ENCODE measurements at regions not wholly inside any gene's neighbourhood (a gene's known extent, or its start where the extent isn't known, plus 50 kb on each side); places are given as distances from the start of the nearest gene placed in this dataset.

DNA sequence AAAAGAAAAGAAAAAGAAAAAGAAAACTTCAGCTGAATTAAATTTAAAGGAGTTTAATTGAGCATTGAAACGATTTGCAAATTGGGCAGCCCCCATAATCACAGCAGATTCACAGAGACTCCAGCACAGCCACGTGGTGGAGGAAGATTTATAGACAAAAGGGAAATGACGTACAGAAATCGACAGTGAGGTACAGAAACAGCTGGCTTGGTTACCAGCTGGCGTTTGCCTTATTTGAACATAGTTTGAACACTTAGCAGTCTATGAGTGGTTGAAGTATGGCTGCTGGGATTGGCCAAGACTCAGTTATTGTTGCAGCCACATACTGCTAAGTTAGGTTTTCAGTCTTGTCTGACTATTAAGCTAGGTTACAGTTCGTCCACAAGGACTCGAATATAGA, 312.2 kb upstream of the SLC14A2 start:
- DNase-seq (no peak), ATAC-seq (ENCODE audit: low read depth) (no peak)
- Histone ChIP-seq H2BK20ac (ENCODE audit: low read depth, low read length) (no peak overlapping the region), H3K18ac (ENCODE audit: low read depth, low read length) (no peak overlapping the region), H4K8ac (ENCODE audit: low read depth in 2 of 2, low read length in 2 of 2) (no peak overlapping the region), H3K27me3 (ENCODE audit: control insufficient read depth, insufficient read depth, low read length) (peaks cover 4% of the 10 kb centered on the region), H4K5ac (ENCODE audit: low read depth, low read length) (no peak overlapping the region), H4K20me1 (ENCODE audit: insufficient read depth, low read length) (no peaks in the 10 kb centered on the region), H2BK15ac (ENCODE audit: low read depth, low read length) (no peak overlapping the region), H3K4me2 (ENCODE audit: low read depth, low read length) (no peak overlapping the region), H3K4ac (ENCODE audit: low read depth, low read length) (no peak overlapping the region), H3K9me3 (ENCODE audit: control insufficient read depth, insufficient read depth, low read length) (no peaks in the 10 kb centered on the region), H3K14ac (replicated peaks; ENCODE audit: low read depth, low read length) (no peak overlapping the region), H3K79me1 (ENCODE audit: low read depth in 1 of 2, low read length in 2 of 2) (no peaks in the 10 kb centered on the region), H2AK9ac (replicated peaks; ENCODE audit: low read depth, low read length, poor library complexity) (no peak overlapping the region), H2BK120ac (ENCODE audit: low read depth, low read length) (no peak overlapping the region), H3K9me1 (ENCODE audit: insufficient read depth, low read length) (no peaks in the 10 kb centered on the region), H4K91ac (ENCODE audit: insufficient read depth, low read depth, low read length) (no peak overlapping the region), H3K27ac (ENCODE audit: insufficient read depth, low read length) (no peak overlapping the region), H2AK5ac (ENCODE audit: low read depth, low read length) (no peak overlapping the region), H2BK5ac (ENCODE audit: low read depth, low read length, poor library complexity, severe bottlenecking) (no peak overlapping the region), H3K4me1 (ENCODE audit: control insufficient read depth, insufficient read depth, low read length) (no peaks in the 10 kb centered on the region), H2AFZ (replicated peaks; ENCODE audit: low read length, poor library complexity) (no peak overlapping the region), H3K56ac (ENCODE audit: extremely low read depth, insufficient read depth, low read length) (no peak overlapping the region), H3K9ac (ENCODE audit: low read depth, low read length) (no peak overlapping the region), H3K23ac (ENCODE audit: low read depth, low read length) (no peak overlapping the region), H3K36me3 (ENCODE audit: control insufficient read depth, insufficient read depth, low read length) (no peaks in the 10 kb centered on the region), H3K4me3 (ENCODE audit: insufficient read depth, low read depth, low read length) (no peak overlapping the region)
- ChIA-PET POLR2A (ENCODE audit: unreplicated experiment) (no interaction called here), CTCF (interaction anchor here (1.0 kb wide), 1 partner anchor 26 kb away, joined by 3 read pairs; no protein-coding TSS in a partner anchor)
- no TSS peak for BruUV-seq (replicated peaks)
- 75% methylated on average over 2 of the region's 7 CpGs; no CpG with 5 or more reads in 1 of the 2 experiments for WGBS, 2 experiments (ENCODE audit: extremely low coverage in 2 of 2, insufficient read length in 1 of 2)
- dilution Hi-C loops (cut with HindIII; ENCODE audit: low sequenced_read_pairs, unreplicated experiment) (no loop called here), in situ Hi-C loops (cut with MboI; ENCODE audit: low sequenced_read_pairs) (no loop called here), intact Hi-C loops (cut with micrococcal nuclease) (no loop called here)
- TF ChIP-seq POLR2A (IDR thresholded peaks at IDR 0.05; ENCODE audit: low read depth, low read length) (no peak), SMC3 (IDR thresholded peaks at IDR 0.05; ENCODE audit: low read depth, low read length) (no peak), CEBPB (IDR thresholded peaks at IDR 0.05; ENCODE audit: low read depth, low read length) (no peak), NFE2L2 (IDR thresholded peaks at IDR 0.05; ENCODE audit: low read depth, low read length) (no peak), MAFK (IDR thresholded peaks at IDR 0.05; ENCODE audit: low read depth, low read length) (no peak), RCOR1 (IDR thresholded peaks at IDR 0.05; ENCODE audit: insufficient replicate concordance, low read length) (no peak), RAD21 (IDR thresholded peaks at IDR 0.05; ENCODE audit: low read length) (no peak), FOS (IDR thresholded peaks at IDR 0.05; ENCODE audit: low read depth, low read length) (no peak), RFX5 (IDR thresholded peaks at IDR 0.05; ENCODE audit: low read depth, low read length) (no peak), CHD1 (IDR thresholded peaks at IDR 0.05; ENCODE audit: low read depth, low read length) (no peak), CTCF (conservative IDR thresholded peaks at IDR 0.05; ENCODE audit: low read depth, low read length) (no peak), MAZ (IDR thresholded peaks at IDR 0.05; ENCODE audit: borderline replicate concordance, low read depth, low read length) (no peak)
- TF ChIP-seq, protein P1, sequence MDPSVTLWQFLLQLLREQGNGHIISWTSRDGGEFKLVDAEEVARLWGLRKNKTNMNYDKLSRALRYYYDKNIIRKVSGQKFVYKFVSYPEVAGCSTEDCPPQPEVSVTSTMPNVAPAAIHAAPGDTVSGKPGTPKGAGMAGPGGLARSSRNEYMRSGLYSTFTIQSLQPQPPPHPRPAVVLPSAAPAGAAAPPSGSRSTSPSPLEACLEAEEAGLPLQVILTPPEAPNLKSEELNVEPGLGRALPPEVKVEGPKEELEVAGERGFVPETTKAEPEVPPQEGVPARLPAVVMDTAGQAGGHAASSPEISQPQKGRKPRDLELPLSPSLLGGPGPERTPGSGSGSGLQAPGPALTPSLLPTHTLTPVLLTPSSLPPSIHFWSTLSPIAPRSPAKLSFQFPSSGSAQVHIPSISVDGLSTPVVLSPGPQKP (IDR thresholded peaks at IDR 0.05; ENCODE audit: borderline replicate concordance, low read depth, low read length): no peak

Data from IMR-90 (cell line).